Body of pancreas (tissue), 4 donors: ENCODE measurements at regions not wholly inside any gene's neighbourhood (a gene's known extent, or its start where the extent isn't known, plus 50 kb on each side); places are given as distances from the start of the nearest gene placed in this dataset.
A peak's percentile ranks its signal among the peaks of the same experiment; 100 is the strongest.

Experiments used
- ATAC-seq: fragments of 150-250 bp; one replicate; pipeline ENCODE4 v1.9.1; 2016
- DNase-seq, 4 donors: peaks; one replicate each; pipeline ENCODE4 v3.0.0-alpha.2; 2019
- H3K27ac ChIP-seq, 4 donors: fragments of 200-600 bp; sonication (generic); 1 replicate in 3 of 4; 2 replicates in 1 of 4; pipeline versions ENCODE4 v1.5.1 to v1.6.1; 2016 to 2019; ENCODE audit warnings: mild to moderate bottlenecking in 1 of 4, mixed read lengths in 1 of 4, moderate library complexity in 1 of 4
- H3K27me3 ChIP-seq, 2 donors: fragments of 200-600 bp; sonication (generic); one replicate each; pipeline ENCODE4 v1.6.0; 2016; ENCODE audit warnings: mild to moderate bottlenecking in 1 of 2
- H3K36me3 ChIP-seq, 2 donors: fragments of 200-600 bp; sonication (generic); replicated peaks in 1 of 2; 2 replicates each; pipeline ENCODE4 v1.5.1; 2016; ENCODE audit warnings: low read depth in 2 of 2; ENCODE audit not compliant: insufficient read depth in 1 of 2
- H3K4me1 ChIP-seq: fragments of 200-600 bp; sonication (generic); one replicate; pipeline ENCODE4 v1.6.0; 2016
- H3K4me3 ChIP-seq, 2 donors: fragments of 200-600 bp; sonication (generic); 1 replicate in 1 of 2; 2 replicates in 1 of 2; pipeline ENCODE4 v1.5.1; 2016 to 2019
- H3K9me3 ChIP-seq, 3 donors: fragments of 200-600 bp; sonication (generic); 1 replicate in 2 of 3; 2 replicates in 1 of 3; pipeline ENCODE4 v1.5.1; 2016
- POLR2A ChIP-seq, 3 donors: fragments of 450-650 bp; IDR thresholded peaks; one replicate each; pipeline ENCODE4 v1.6.1; 2016; ENCODE audit warnings: antibody characterized with exemption in 3 of 3, mild to moderate bottlenecking in 2 of 3
- WGBS, 2 donors: methylation state at CpG; one replicate each; pipeline ENCODE4 v1.1.5; 2017; 5-methylcytosine and 5-hydroxymethylcytosine counted together
- intact Hi-C: fragments of 100-400 bp; cut with DNase I; formaldehyde crosslinking; loops from one replicate; pipeline ENCODE4 v1.15.1; 2023
- TF ChIP-seq, protein P1 (sequence below), 7 experiments: fragments of 450-650 bp in 4 of 7; fragments of 200-600 bp in 3 of 7; sonication (generic) in 3 of 7; IDR thresholded peaks; one replicate each; pipeline ENCODE4 v1.5.1; 2016 to 2019; ENCODE audit warnings: antibody characterized with exemption in 7 of 7

DNA sequence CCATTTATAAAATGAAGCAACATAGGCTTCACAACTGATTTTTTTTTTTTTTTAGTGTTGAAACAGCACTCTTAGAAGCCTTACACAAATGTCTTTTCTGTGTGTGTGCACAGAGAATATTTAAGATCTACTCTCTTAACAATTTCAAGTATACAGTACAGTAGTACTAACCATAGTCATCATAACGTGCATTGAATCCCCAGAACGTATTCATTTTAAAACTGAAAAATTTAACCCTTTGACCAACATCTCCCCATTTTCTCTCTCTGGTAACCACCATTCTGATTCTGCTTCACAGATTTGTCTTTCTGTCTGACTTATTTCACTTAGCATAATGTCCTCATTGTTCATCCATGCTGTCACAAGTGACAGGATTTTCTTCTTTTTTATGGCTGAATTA, 475.6 kb downstream of the RFPL4B start:
- Histone ChIP-seq H3K36me3 (no peaks in the 10 kb centered on the region), H3K4me1 (no peaks in the 10 kb centered on the region), H3K4me3 (no peak overlapping the region), H3K9me3 (no peaks in the 10 kb centered on the region), H3K27me3 (no peaks in the 10 kb centered on the region), H3K27ac (no peak overlapping the region)
- TF ChIP-seq, protein P1, sequence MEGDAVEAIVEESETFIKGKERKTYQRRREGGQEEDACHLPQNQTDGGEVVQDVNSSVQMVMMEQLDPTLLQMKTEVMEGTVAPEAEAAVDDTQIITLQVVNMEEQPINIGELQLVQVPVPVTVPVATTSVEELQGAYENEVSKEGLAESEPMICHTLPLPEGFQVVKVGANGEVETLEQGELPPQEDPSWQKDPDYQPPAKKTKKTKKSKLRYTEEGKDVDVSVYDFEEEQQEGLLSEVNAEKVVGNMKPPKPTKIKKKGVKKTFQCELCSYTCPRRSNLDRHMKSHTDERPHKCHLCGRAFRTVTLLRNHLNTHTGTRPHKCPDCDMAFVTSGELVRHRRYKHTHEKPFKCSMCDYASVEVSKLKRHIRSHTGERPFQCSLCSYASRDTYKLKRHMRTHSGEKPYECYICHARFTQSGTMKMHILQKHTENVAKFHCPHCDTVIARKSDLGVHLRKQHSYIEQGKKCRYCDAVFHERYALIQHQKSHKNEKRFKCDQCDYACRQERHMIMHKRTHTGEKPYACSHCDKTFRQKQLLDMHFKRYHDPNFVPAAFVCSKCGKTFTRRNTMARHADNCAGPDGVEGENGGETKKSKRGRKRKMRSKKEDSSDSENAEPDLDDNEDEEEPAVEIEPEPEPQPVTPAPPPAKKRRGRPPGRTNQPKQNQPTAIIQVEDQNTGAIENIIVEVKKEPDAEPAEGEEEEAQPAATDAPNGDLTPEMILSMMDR (IDR thresholded peaks at IDR 0.05), result no peak
- TF ChIP-seq POLR2A (IDR thresholded peaks at IDR 0.05), result no peak
- 52 to 70% methylated on average over 2 of the region's 2 CpGs for WGBS, 2 donors
- ATAC-seq, result no peak
- intact Hi-C loops, result no loop called here
- DNase-seq, result no peak

DNA sequence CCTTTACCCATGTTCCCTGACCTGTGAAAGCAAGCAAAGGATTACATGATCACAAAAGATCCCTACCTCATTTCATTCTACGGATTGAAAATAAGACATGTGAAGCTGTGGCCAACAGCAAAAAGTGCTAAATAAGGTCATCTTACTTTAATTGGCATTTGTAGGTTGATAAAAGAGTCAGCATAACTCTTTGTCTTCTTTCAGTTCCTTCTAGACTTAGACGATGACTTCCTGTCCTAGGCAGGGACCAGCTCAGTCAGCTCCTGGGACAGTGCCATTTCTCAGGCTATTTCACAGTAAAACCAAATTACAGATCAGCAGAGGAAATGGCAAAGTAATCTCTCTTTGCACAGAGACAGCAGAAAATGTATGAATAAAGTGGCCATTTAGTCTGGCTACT, 480.7 kb downstream of the RFPL4B start:
- intact Hi-C loops, result no loop called here
- Histone ChIP-seq H3K27ac (no peak overlapping the region), H3K4me1 (no peaks in the 10 kb centered on the region), H3K4me3 (no peak overlapping the region), H3K9me3 (no peaks in the 10 kb centered on the region), H3K27me3 (no peaks in the 10 kb centered on the region), H3K36me3 (no peaks in the 10 kb centered on the region)
- ATAC-seq (no peak), DNase-seq (peak in 3 of 4 donors; percentile 12 to 41 (median 16))
- 31 to 47% methylated on average over 2 of the region's 2 CpGs for WGBS, 2 donors
- TF ChIP-seq, protein P1 (IDR thresholded peaks at IDR 0.05), result no peak
- no peak for TF ChIP-seq POLR2A (IDR thresholded peaks at IDR 0.05)

DNA sequence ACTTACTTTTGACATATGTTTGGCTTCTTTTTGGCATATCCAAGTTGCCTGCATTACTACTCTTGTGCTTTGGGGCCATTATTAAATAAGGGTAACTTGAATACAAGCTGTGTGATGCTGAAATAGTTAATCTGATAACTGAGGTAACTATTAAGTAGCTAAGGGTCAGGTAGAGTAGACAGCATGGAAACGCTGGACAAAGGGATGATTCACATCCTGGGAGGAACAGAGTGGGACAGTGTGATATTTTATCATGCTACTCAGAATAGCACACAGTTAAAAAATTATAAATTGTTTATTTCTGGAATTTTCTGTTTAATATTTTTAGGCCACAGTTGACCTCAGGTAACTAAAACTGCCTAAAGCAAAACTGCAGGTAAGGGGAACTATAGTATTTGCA, 483.9 kb downstream of the RFPL4B start:
- no peak for ATAC-seq

DNA sequence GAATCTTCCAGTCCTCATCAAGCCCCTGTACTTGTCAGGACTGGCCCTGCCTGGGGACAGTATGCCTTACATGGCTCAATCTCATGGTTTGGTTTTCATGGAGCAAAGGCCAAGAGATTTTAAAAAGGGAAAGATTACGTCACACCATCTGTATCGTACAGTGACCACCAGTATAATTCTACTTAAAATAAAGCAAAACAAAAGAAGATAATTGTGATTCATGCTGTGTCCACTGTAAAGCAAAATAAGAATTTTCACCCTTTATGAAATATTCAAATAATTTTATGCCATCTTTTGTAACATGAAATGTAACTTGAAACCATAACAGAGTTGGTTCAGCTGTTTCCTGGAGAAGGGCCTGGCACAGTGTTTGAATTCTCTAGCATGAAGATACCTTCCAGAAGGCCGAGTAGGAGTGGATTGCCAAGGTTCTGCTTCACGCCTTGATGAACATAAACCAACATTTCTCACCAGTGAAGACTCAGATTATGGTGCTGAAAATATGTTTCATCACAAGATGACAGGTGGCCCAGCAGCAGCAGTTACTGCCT, 486.5 kb downstream of the RFPL4B start:
- no peaks in the 10 kb centered on the region for H3K9me3 ChIP-seq
- H3K27me3 ChIP-seq, result no peaks in the 10 kb centered on the region
- intact Hi-C loops, result no loop called here
- no peak overlapping the region for H3K4me3 ChIP-seq
- no peak for DNase-seq
- H3K27ac ChIP-seq, result no peak overlapping the region
- no peaks in the 10 kb centered on the region for H3K36me3 ChIP-seq
- 76 to 78% methylated on average over 4 of the region's 4 CpGs for WGBS, 2 donors
- no peaks in the 10 kb centered on the region for H3K4me1 ChIP-seq
- no peak for ATAC-seq
- TF ChIP-seq, protein P1 (IDR thresholded peaks at IDR 0.05), result no peak
- TF ChIP-seq POLR2A (IDR thresholded peaks at IDR 0.05), result no peak

More for the DNA sequence above, 483.9 kb downstream of the RFPL4B start:
- no peak for DNase-seq
- no peaks in the 10 kb centered on the region for H3K36me3 ChIP-seq
- no peak overlapping the region for H3K4me3 ChIP-seq
- intact Hi-C loops, result no loop called here
- H3K27me3 ChIP-seq, result no peaks in the 10 kb centered on the region
- H3K27ac ChIP-seq, result no peak overlapping the region
- 50 to 55% methylated on average over 1 of the region's 1 CpG for WGBS, 2 donors
- no peak for TF ChIP-seq POLR2A (IDR thresholded peaks at IDR 0.05)
- TF ChIP-seq, protein P1 (IDR thresholded peaks at IDR 0.05), result no peak
- H3K9me3 ChIP-seq, result no peaks in the 10 kb centered on the region
- no peaks in the 10 kb centered on the region for H3K4me1 ChIP-seq

DNA sequence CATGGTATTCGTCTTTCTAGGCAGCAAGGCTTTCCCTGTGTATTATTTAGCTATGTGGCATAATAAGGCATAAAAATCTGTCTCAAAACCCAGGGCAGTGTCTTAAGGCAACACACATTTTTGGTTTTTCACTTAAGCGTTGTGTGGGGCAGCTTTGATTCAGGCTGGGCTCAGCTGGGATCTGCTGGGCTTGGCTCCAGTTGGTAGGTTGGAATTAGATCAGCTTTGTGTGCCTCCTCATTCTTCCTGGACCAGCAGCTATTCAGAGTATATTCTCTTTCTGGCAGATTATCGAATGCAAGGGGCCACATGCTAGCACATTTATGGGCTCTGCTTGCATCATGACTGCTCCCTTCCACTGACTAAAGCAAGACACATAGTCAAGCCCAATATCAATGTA, 487.9 kb downstream of the RFPL4B start:
- H3K9me3 ChIP-seq, result no peaks in the 10 kb centered on the region
- no peak overlapping the region for H3K4me3 ChIP-seq
- H3K36me3 ChIP-seq, result no peaks in the 10 kb centered on the region
- H3K4me1 ChIP-seq, result no peaks in the 10 kb centered on the region
- H3K27ac ChIP-seq, result no peak overlapping the region
- TF ChIP-seq, protein P1 (IDR thresholded peaks at IDR 0.05), result no peak
- no peak for TF ChIP-seq POLR2A (IDR thresholded peaks at IDR 0.05)
- no peaks in the 10 kb centered on the region for H3K27me3 ChIP-seq
- no peak for ATAC-seq
- WGBS, 2 donors, result 59 to 84% methylated on average over 3 of the region's 3 CpGs
- DNase-seq, result no peak
- intact Hi-C loops, result no loop called here
